Type B pancreatic cell (in vitro differentiated cells): ENCODE measurements at regions not wholly inside any gene's neighbourhood (a gene's known extent, or its start where the extent isn't known, plus 50 kb on each side); places are given as distances from the start of the nearest gene placed in this dataset.

Experiments used
- DNase-seq: peaks from one replicate; pipeline ENCODE4 v3.0.0; 2021; ENCODE audit warnings: mixed read lengths; ENCODE audit not compliant: unreplicated experiment; ENCODE audit errors: extremely low spot score
- H3K27ac Mint-ChIP-seq: 2 replicates; pipeline ENCODE4 v1.8.0; 2021; ENCODE audit warnings: mild to moderate bottlenecking, mixed read lengths
- H3K27me3 Mint-ChIP-seq: 2 replicates; pipeline ENCODE4 v1.8.0; 2021; ENCODE audit warnings: mixed read lengths
- H3K36me3 Mint-ChIP-seq: 2 replicates; pipeline ENCODE4 v1.8.0; 2021; ENCODE audit warnings: mixed read lengths
- H3K4me1 Mint-ChIP-seq: one replicate; pipeline ENCODE4 v1.8.0; 2021; ENCODE audit warnings: mixed read lengths; ENCODE audit not compliant: unreplicated experiment
- H3K4me3 Mint-ChIP-seq: 2 replicates; pipeline ENCODE4 v1.8.0; 2021; ENCODE audit warnings: mild to moderate bottlenecking, mixed read lengths
- H3K9me3 Mint-ChIP-seq: 2 replicates; pipeline ENCODE4 v1.8.0; 2021; ENCODE audit warnings: mixed read lengths
- TF ChIP-seq, protein P1 (sequence below): fragments of 200-600 bp; sonication (generic); conservative IDR thresholded peaks from 2 replicates; pipeline ENCODE4 v1.5.0; 2021; ENCODE audit warnings: antibody characterized with exemption, mild to moderate bottlenecking

GRCh38 chr20:22700367-22700766 lies 116.0 kb upstream of the FOXA2 start:
- peaks cover 6% of the 10 kb centered on the region for H3K4me1 Mint-ChIP-seq
- H3K36me3 Mint-ChIP-seq: no peaks in the 10 kb centered on the region
- TF ChIP-seq, protein P1, sequence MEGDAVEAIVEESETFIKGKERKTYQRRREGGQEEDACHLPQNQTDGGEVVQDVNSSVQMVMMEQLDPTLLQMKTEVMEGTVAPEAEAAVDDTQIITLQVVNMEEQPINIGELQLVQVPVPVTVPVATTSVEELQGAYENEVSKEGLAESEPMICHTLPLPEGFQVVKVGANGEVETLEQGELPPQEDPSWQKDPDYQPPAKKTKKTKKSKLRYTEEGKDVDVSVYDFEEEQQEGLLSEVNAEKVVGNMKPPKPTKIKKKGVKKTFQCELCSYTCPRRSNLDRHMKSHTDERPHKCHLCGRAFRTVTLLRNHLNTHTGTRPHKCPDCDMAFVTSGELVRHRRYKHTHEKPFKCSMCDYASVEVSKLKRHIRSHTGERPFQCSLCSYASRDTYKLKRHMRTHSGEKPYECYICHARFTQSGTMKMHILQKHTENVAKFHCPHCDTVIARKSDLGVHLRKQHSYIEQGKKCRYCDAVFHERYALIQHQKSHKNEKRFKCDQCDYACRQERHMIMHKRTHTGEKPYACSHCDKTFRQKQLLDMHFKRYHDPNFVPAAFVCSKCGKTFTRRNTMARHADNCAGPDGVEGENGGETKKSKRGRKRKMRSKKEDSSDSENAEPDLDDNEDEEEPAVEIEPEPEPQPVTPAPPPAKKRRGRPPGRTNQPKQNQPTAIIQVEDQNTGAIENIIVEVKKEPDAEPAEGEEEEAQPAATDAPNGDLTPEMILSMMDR: no peak
- H3K27me3 Mint-ChIP-seq: peaks cover 9% of the 10 kb centered on the region
- peaks cover 7% of the 10 kb centered on the region for H3K9me3 Mint-ChIP-seq
- H3K27ac Mint-ChIP-seq: no peak overlapping the region
- no peak for DNase-seq
- no peak overlapping the region for H3K4me3 Mint-ChIP-seq

DNA sequence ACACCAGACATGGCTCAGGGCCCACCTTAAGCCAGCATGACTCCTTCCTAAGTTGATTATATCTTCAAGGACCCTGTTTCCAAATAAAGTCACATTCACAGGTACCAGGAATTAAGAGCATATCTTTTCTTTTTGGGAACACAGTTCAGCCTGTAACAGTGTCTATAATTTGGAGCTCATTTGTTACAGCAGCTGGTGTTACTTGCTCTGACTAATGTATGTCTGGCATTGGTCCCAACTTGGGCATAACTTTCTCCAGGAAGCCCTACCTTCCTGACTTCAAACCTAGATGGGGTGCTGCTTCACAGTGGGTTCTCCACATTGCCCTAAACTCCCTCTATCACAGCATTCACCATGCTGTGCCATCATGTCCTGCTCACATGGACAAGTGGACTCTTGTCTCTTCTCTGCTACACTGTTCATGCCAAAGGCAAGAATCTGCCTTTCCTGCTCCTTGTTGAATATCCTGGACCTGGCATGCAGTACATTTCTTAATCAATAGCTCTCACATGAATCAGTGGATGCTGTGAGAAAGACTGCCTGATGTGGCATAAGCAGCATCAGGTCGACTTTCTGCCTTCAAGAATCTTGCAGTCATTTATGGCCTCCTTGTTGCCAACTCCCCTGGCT lies 117.4 kb upstream of the FOXA2 start:
- Mint-ChIP-seq H3K27ac (no peak overlapping the region), H3K9me3 (peaks cover 7% of the 10 kb centered on the region), H3K4me1 (peaks cover 6% of the 10 kb centered on the region), H3K4me3 (no peak overlapping the region), H3K36me3 (no peaks in the 10 kb centered on the region), H3K27me3 (peaks cover 9% of the 10 kb centered on the region)
- TF ChIP-seq, protein P1: no peak
- no peak for DNase-seq

DNA sequence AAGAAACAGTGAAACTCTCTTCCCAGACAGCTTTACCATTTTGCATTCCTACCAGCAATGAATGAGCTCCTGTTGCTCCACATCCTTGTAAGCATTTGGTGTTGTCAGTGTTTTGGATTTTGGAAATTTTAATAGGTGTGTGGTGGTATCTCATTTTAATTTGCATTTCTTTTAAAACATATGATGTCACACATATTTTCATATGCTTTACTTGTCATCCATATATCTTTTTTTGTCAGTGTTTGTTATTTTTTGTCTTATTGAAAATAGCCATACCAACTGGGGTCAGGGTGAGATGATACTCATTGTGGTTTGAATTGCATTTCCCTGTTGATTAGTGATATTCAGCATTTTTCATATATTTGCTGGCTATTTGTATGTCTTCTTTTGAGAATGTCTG lies 119.5 kb upstream of the FOXA2 start:
- Mint-ChIP-seq H3K27ac (no peak overlapping the region), H3K36me3 (no peaks in the 10 kb centered on the region), H3K4me3 (no peak overlapping the region), H3K9me3 (peaks cover 7% of the 10 kb centered on the region), H3K27me3 (peaks cover 9% of the 10 kb centered on the region), H3K4me1 (peaks cover 6% of the 10 kb centered on the region)
- no peak for DNase-seq
- TF ChIP-seq, protein P1: no peak

DNA sequence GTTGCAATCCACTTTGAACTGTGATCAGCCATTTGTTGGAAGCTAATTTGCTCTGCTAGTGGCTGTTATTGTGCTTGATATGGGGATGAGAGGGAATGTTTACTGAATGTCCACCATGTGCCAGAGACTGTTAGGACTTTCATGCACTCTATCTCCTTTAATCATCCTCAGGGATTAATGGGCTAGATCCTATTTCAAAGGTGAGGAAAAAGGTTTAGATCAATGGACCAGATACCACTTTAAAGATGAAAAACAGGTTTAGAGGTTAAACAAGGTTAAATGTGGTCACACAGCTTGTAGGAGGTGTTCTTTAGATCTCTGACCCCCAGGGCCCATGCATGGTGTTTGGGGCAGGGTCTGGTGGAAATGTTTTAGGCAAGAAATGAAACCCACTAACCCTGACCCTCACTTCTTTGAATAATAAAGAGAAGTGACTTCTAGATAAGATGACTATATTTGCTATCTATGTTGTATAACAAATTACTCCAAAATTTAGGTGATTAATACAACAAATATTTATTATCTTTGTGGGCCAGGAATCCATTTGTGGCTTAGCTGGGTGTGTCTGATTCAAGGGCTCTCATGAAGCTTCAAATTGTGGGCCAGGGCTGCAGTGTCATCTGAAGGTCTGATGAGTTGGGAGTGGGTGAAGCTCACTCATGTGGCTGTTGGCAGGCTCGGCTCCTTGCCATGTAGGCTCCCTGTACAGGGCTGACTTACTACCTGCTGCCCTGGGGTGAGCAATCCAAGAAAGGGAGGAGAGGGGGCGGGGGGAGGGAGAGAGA lies 127.8 kb upstream of the FOXA2 start:
- no peak for DNase-seq
- TF ChIP-seq, protein P1: no peak
- Mint-ChIP-seq H3K27me3 (no peaks in the 10 kb centered on the region), H3K4me3 (peak overlapping the region; percentile 43), H3K36me3 (no peaks in the 10 kb centered on the region), H3K4me1 (peaks cover 17% of the 10 kb centered on the region), H3K9me3 (peaks cover 13% of the 10 kb centered on the region), H3K27ac (no peak overlapping the region)

DNA sequence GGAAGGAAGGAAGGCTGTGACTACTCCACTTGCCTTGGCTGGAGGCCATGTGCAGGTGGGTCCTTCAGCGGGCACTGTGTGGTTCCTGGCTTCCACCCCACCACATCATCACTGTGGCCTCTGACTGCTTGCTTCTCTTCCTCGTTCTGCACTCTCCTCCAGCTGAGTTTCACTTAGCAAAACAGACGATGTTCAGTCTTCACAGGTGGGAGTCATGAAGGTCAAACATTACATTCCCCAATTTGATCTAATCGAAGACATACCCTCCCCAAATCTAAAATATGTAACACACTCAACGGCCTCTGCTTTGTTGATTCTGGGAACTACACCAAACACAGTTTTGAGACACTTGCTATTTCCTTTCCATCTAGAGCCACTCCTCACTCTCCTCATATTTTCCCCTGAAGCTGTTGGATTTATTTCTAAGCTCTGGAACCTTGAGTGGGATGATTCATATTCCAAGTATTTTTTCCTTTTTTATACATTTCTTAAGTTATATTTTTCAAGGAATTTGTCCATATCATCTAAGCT lies 132.5 kb upstream of the FOXA2 start:
- DNase-seq: no peak
- Mint-ChIP-seq H3K4me3 (no peak overlapping the region), H3K9me3 (peaks cover 13% of the 10 kb centered on the region), H3K36me3 (no peaks in the 10 kb centered on the region), H3K27me3 (no peaks in the 10 kb centered on the region), H3K27ac (no peak overlapping the region), H3K4me1 (peaks cover 9% of the 10 kb centered on the region)
- TF ChIP-seq, protein P1: no peak
